GM12878 (cell line): ENCODE measurements at regions not wholly inside any gene's neighbourhood (a gene's known extent, or its start where the extent isn't known, plus 50 kb on each side); places are given as distances from the start of the nearest gene placed in this dataset.

Source experiments
- ATAC-seq: fragments of 200-7000 bp; cut with Tn5 transposase; 3 replicates; pipeline ENCODE4 v1.9.1; 2020; ENCODE audit warnings: mild to moderate bottlenecking, moderate library complexity
- BruUV-seq: library from RNA; stranded (reverse); fragments of 400-500 nt; replicated peaks from 2 replicates; lab custom pipeline; 2021; lab: Mats Ljungman, UMichigan
- CTCF ChIA-PET: fragments of 300-600 bp; sonication (Branson Sonifier 250); formaldehyde crosslinking; extraction: SDS; loops from one replicate; lab custom pipeline; 2021; ENCODE audit warnings: inconsistent platforms; lab: Yijun Ruan, JAX
- POLR2A ChIA-PET: fragments of 350-600 bp; formaldehyde crosslinking; extraction: SDS; loops from one replicate; lab custom pipeline; 2021; ENCODE audit warnings: inconsistent platforms; lab: Charles Lee
- RAD21 ChIA-PET: fragments of 300-600 bp; sonication (Branson Sonifier 250); formaldehyde crosslinking; loops from one replicate; lab custom pipeline; 2023; ENCODE audit warnings: antibody characterized with exemption; ENCODE audit not compliant: unreplicated experiment; lab: Charles Lee
- SMC1A ChIA-PET: fragments of 300-600 bp; sonication (Branson Sonifier 250); formaldehyde crosslinking; loops from one replicate; lab custom pipeline; 2023; ENCODE audit not compliant: unreplicated experiment, uncharacterized antibody; lab: Charles Lee
- DNase-seq: peaks from one replicate; pipeline ENCODE4 v3.0.0-alpha.2; 2011; ENCODE audit warnings: low read depth, low spot score
- FAIRE-seq: peaks from 3 replicates; lab custom pipeline; 2011; peaks lifted over from hg19 to GRCh38; lab: Jason Lieb, UNC
- H2AFZ ChIP-seq: 2 replicates; pipeline ENCODE4 v1.6.0; 2011; ENCODE audit warnings: low read depth, low read length, control low read depth; ENCODE audit not compliant: control insufficient read depth
- H3K27ac ChIP-seq: 2 replicates; pipeline ENCODE4 v1.5.1; 2011; ENCODE audit warnings: control low read depth; ENCODE audit not compliant: control insufficient read depth, insufficient read depth
- H3K27me3 ChIP-seq, 2 experiments: replicated peaks in 1 of 2; 2 replicates each; pipeline versions ENCODE4 v1.6.0 to v1.6.1; 2011; ENCODE audit warnings: low read length in 1 of 2; ENCODE audit not compliant: control insufficient read depth in 2 of 2, insufficient read depth in 2 of 2
- H3K36me3 ChIP-seq, 2 experiments: 2 replicates each; pipeline ENCODE4 v1.5.1; 2011; ENCODE audit warnings: low read length in 1 of 2; ENCODE audit not compliant: control insufficient read depth in 2 of 2, insufficient read depth in 2 of 2
- H3K4me1 ChIP-seq: 2 replicates; pipeline ENCODE4 v1.6.1; 2011; ENCODE audit warnings: mild to moderate bottlenecking, low read length, moderate library complexity, mixed read lengths; ENCODE audit not compliant: control insufficient read depth, insufficient read depth
- H3K4me2 ChIP-seq: 2 replicates; pipeline ENCODE4 v1.6.0; 2011; ENCODE audit warnings: control low read depth; ENCODE audit not compliant: control insufficient read depth, insufficient read depth
- H3K4me3 ChIP-seq: fragments of 200-600 bp; sonication (generic); 2 replicates; pipeline ENCODE4 v1.5.1; 2016
- H3K79me2 ChIP-seq: 2 replicates; pipeline ENCODE4 v1.6.0; 2011; ENCODE audit warnings: low read length; ENCODE audit not compliant: control insufficient read depth, insufficient read depth
- H3K9ac ChIP-seq: 2 replicates; pipeline ENCODE4 v1.8.0; 2011; ENCODE audit warnings: low read length, control low read depth, mixed read lengths; ENCODE audit not compliant: control insufficient read depth, insufficient read depth
- H3K9me3 ChIP-seq: replicated peaks from 3 replicates; pipeline ENCODE4 v1.5.1; 2011; ENCODE audit warnings: mild to moderate bottlenecking, low read length; ENCODE audit not compliant: control insufficient read depth, insufficient read depth
- H4K20me1 ChIP-seq: 2 replicates; pipeline ENCODE4 v1.6.0; 2011; ENCODE audit not compliant: control insufficient read depth, insufficient read depth
- BACH1 ChIP-seq: fragments of 450-650 bp; IDR thresholded peaks from 2 replicates; pipeline ENCODE4 v1.6.1; 2017; ENCODE audit warnings: mild to moderate bottlenecking, borderline replicate concordance
- CBX3 ChIP-seq: fragments of 200-600 bp; sonication (generic); IDR thresholded peaks from 2 replicates; pipeline ENCODE4 v1.6.1; 2016; ENCODE audit warnings: low read depth, borderline replicate concordance
- CHD1 ChIP-seq: IDR thresholded peaks from 2 replicates; pipeline ENCODE4 v1.6.1; 2012; ENCODE audit warnings: low read depth, low read length, improper control_type of control experiment
- CHD2 ChIP-seq: IDR thresholded peaks from 2 replicates; pipeline ENCODE4 v1.6.1; 2011; ENCODE audit warnings: low read depth, low read length, improper control_type of control experiment, borderline replicate concordance
- EED ChIP-seq: sonication (generic); IDR thresholded peaks from 2 replicates; pipeline ENCODE4 v1.6.1; 2016; ENCODE audit warnings: antibody characterized with exemption, low read depth
- HCFC1 ChIP-seq: fragments of 150-350 bp; IDR thresholded peaks from 2 replicates; pipeline ENCODE4 v1.6.1; 2014; ENCODE audit warnings: low read length
- HDGF ChIP-seq: fragments of 450-650 bp; IDR thresholded peaks from 2 replicates; pipeline ENCODE4 v1.6.1; 2016; ENCODE audit warnings: antibody characterized with exemption
- IKZF1 ChIP-seq: fragments of 450-650 bp; conservative IDR thresholded peaks from 2 replicates; pipeline ENCODE4 v1.6.1; 2017; ENCODE audit warnings: antibody characterized with exemption, mild to moderate bottlenecking
- NFYA ChIP-seq: IDR thresholded peaks from 2 replicates; pipeline ENCODE4 v1.6.1; 2011; ENCODE audit warnings: low read depth, mild to moderate bottlenecking, low read length, improper control_type of control experiment, borderline replicate concordance
- PAX5 ChIP-seq: IDR thresholded peaks from 2 replicates; pipeline ENCODE4 v1.6.1; 2011; ENCODE audit warnings: low read depth, low read length, borderline replicate concordance
- SIN3A ChIP-seq: IDR thresholded peaks from 2 replicates; pipeline ENCODE4 v1.6.1; 2012; ENCODE audit warnings: low read depth, low read length, improper control_type of control experiment
- SIX5 ChIP-seq: IDR thresholded peaks from 2 replicates; pipeline ENCODE4 v1.6.1; 2011; ENCODE audit warnings: mild to moderate bottlenecking, low read depth, low read length, moderate library complexity; ENCODE audit not compliant: severe bottlenecking
- TCF7 ChIP-seq: IDR thresholded peaks from 2 replicates; pipeline ENCODE4 v1.6.1; 2014; ENCODE audit warnings: antibody characterized with exemption, borderline replicate concordance
- WRNIP1 ChIP-seq: IDR thresholded peaks from 2 replicates; pipeline ENCODE4 v1.6.1; 2011; ENCODE audit warnings: low read depth, low read length, improper control_type of control experiment, borderline replicate concordance
- ZNF207 ChIP-seq: fragments of 450-650 bp; IDR thresholded peaks from 2 replicates; pipeline ENCODE4 v1.6.1; 2014; ENCODE audit warnings: antibody characterized with exemption, mild to moderate bottlenecking, borderline replicate concordance
- ZSCAN29 ChIP-seq: fragments of 450-650 bp; IDR thresholded peaks from 2 replicates; pipeline ENCODE4 v1.6.1; 2017; ENCODE audit warnings: mild to moderate bottlenecking, moderate library complexity
- WGBS: methylation state at CpG from one replicate; pipeline ENCODE4 v1.1.6; 2016; ENCODE audit warnings: low lambda C conversion rate; ENCODE audit not compliant: insufficient replicate concordance, insufficient coverage; ENCODE audit errors: missing lambda C conversion rate; 5-methylcytosine and 5-hydroxymethylcytosine counted together
- in situ Hi-C: fragments of 300-500 bp; cut with MboI; formaldehyde crosslinking; loops from 9 replicates; pipeline ENCODE4 v1.14.3; 2018; ENCODE audit warnings: mixed read lengths
- intact Hi-C: fragments of 100-400 bp; cut with micrococcal nuclease; formaldehyde crosslinking; loops from one replicate; pipeline ENCODE4 v1.14.2; 2022; ENCODE audit not compliant: unreplicated experiment
- TF ChIP-seq, protein P1 (sequence below): IDR thresholded peaks from 2 replicates; pipeline ENCODE4 v1.6.1; 2011; ENCODE audit warnings: low read depth, mild to moderate bottlenecking, low read length, moderate library complexity, borderline replicate concordance; ENCODE audit errors: extremely low read depth
- TF ChIP-seq, protein P2 (sequence below): IDR thresholded peaks from 2 replicates; pipeline ENCODE4 v1.6.1; 2012; ENCODE audit warnings: low read depth, low read length, improper control_type of control experiment

DNA sequence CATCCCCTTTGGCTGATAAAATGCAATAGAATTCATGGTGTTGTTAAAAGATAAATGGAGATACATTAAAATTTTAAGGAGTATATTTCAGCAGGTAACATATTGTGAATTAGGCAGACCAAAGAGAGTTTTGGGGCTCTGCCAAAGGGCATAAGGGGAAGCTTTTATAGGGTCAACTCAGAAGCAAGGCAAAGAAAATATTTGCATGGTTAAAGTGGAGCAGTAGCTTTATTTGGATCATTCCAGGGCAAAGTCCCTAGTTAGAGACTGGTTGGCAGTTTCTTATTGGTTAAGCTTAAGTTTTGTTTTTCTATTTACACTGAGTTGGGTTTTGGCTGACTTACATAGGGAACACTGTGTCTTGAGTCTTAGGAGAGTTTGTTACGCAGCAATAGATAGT lies 75.1 kb upstream of the CA10 start:
- Histone ChIP-seq H3K27ac (no peak overlapping the region), H3K79me2 (no peaks in the 10 kb centered on the region), H3K36me3 (no peaks in the 10 kb centered on the region), H3K4me2 (no peak overlapping the region), H3K27me3 (no peaks in the 10 kb centered on the region), H3K4me3 (no peak overlapping the region), H3K4me1 (no peaks in the 10 kb centered on the region), H2AFZ (no peak overlapping the region), H3K9ac (no peak overlapping the region), H3K9me3 (no peaks in the 10 kb centered on the region), H4K20me1 (no peaks in the 10 kb centered on the region)
- no peak for DNase-seq
- BruUV-seq = no TSS peak
- RAD21 ChIA-PET = no interaction called here
- CTCF ChIA-PET = no interaction called here
- POLR2A ChIA-PET = no interaction called here
- 0% methylated on average over 1 of the region's 1 CpG for WGBS
- no peak for ATAC-seq
- TF ChIP-seq ZNF207 = no peak
- TF ChIP-seq, protein P1, sequence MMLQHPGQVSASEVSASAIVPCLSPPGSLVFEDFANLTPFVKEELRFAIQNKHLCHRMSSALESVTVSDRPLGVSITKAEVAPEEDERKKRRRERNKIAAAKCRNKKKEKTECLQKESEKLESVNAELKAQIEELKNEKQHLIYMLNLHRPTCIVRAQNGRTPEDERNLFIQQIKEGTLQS = no peak
- no peak for TF ChIP-seq ZSCAN29
- TF ChIP-seq CBX3 = no peak
- TF ChIP-seq CHD2 = no peak
- TF ChIP-seq WRNIP1 = no peak
- TF ChIP-seq BACH1 = no peak
- no peak for TF ChIP-seq NFYA
- SMC1A ChIA-PET = no interaction called here
- intact Hi-C loops = no loop called here
- no peak for FAIRE-seq
- in situ Hi-C loops = no loop called here

DNA sequence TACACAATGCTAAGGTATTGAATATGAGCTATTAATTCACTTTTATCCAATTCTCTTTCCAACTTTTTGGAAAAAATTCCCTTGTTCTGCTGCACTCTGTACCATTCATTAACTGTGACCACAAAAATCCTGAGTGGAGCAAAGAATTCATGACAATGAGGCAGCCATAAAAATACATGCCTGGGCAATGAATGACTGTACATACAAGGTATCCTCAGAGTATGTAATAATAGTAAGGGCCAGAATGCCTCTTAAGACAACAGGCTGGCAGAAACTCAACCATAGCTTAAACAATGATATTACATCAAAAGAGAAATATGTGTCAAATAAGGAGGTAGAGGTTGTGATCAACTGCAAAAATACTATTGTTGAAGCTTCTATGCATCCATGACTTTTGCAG lies 74.7 kb upstream of the CA10 start:
- RAD21 ChIA-PET = no interaction called here
- TF ChIP-seq, protein P2, sequence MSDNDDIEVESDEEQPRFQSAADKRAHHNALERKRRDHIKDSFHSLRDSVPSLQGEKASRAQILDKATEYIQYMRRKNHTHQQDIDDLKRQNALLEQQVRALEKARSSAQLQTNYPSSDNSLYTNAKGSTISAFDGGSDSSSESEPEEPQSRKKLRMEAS = no peak
- no peak for TF ChIP-seq PAX5
- TF ChIP-seq TCF7 = no peak
- no peak for TF ChIP-seq CHD1
- no peak for TF ChIP-seq IKZF1
- no peak for TF ChIP-seq HDGF
- no peak for TF ChIP-seq SIX5
- no peak for TF ChIP-seq EED
- TF ChIP-seq SIN3A = no peak
- TF ChIP-seq HCFC1 = no peak

More for the DNA sequence above, 74.7 kb upstream of the CA10 start:
- Histone ChIP-seq H3K27ac (no peak overlapping the region), H3K4me1 (no peaks in the 10 kb centered on the region), H3K9me3 (no peaks in the 10 kb centered on the region), H3K4me3 (no peak overlapping the region), H3K27me3 (no peaks in the 10 kb centered on the region), H3K4me2 (no peak overlapping the region), H3K9ac (no peak overlapping the region), H3K79me2 (no peaks in the 10 kb centered on the region), H3K36me3 (no peaks in the 10 kb centered on the region), H4K20me1 (no peaks in the 10 kb centered on the region), H2AFZ (no peak overlapping the region)
- in situ Hi-C loops = no loop called here
- ChIA-PET SMC1A (no interaction called here), POLR2A (no interaction called here), CTCF (no interaction called here)
- FAIRE-seq = no peak
- no TSS peak for BruUV-seq
- ATAC-seq = no peak
- intact Hi-C loops = no loop called here
- DNase-seq = no peak
